ENCODE measurements at regions not wholly inside any gene's neighbourhood (a gene's known extent, or its start where the extent isn't known, plus 50 kb on each side); places are given as distances from the start of the nearest gene placed in this dataset.
"Not testable (repeated sequence)": the region's sequence is repeated elsewhere in the genome, so short reads cannot be mapped to it uniquely, and the experiment has no call there.

- DNase-seq (ENCODE audit: low read depth in 2 of 2) = no peak
Observed at GRCh38 chrX:140164391-140164790, 199.1 kb upstream of the CXorf66 start.

DNA sequence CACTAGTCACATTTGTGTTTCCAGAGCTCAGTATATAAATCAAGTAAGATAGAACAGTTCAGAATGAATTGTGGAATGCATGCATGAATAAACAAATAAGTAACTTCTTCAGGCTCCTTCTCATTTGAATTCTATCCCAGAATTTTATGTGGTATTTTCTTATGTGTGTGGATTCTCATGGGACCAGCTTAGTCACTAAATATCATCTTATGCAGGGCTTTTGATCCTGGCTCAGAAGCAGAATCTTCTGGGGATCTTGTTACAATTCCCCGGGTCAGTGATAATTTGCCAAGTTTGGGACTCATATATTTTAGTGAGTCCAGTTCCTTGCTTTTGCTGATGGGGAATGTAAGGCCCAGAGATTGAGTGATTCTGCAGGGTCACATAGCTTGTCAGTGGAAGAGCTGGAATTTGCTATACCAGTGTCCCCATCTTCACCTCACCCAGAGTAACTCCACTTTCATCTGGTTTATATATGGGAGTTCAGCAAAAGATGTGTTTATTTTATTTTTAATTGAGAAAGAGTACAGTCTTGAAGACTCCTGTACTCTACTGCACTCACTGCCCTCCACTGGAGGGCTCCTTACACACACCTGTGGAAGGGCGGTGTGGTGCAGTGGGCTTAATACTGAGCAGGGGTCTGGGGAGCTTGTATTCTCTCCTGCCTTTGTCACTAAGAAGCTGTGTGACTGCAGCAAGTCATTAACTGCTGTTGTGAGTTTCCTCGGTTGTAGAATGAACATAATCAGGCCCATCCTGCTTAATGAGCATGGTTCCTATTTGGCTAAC is 198.2 kb upstream of the CXorf66 start:
- DNase-seq (ENCODE audit: low read depth in 2 of 2) = no peak

- DNase-seq (ENCODE audit: low read depth in 2 of 2) = no peak
Observed at GRCh38 chrX:140157611-140158010, 192.3 kb upstream of the CXorf66 start.

GRCh38 chrX:140157143-140157542 is 191.8 kb upstream of the CXorf66 start:
- DNase-seq (ENCODE audit: low read depth in 2 of 2) = no peak

GRCh38 chrX:140151316-140151715 is 186.0 kb upstream of the CXorf66 start:
- no peak for DNase-seq (ENCODE audit: low read depth in 2 of 2)

DNA sequence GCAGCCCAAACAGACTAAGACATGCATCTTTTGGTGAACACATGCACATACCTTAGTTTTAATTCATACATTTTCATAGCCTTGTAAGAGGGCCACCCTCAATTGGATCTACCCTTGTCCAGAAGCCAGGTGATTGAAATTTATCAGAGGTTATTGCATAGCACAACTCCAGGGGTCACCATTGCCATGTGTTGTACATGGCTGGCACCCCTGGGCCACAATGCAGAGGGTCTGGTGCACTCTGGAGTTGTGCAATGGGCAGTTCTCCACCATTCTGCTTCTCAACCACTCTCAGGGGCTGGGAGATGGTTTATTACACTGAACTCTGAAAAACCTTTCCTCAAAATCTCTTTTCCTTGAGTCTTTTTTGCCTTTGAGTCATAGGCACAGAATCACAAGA is 184.4 kb upstream of the CXorf66 start:
- DNase-seq (ENCODE audit: low read depth in 2 of 2) = no peak

DNA sequence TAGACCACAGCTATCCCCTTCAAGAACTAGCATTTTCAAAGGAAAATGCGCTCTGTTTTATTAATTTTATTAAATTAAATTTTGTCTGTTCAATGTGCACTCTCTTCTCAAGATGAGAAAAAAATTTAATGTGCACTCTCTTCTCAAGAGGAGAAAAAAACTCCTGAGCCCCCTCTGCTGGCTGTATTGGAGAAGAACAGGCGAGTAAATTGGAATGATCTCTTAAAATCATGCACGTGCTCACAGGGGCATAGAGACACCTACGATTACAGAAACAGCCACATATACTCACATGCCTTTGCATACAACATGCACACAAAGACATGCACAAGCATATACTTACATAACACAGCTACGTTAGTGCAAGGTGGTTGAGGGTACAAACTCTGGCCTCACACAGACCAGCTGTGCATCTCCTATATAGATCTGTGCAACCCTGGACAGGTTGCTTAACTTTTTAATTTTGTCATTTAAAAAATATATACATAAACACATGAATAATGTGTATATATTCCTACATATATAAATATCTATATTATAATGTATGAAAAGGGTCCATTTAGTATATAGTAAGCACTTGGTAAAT is 176.2 kb upstream of the CXorf66 start:
- DNase-seq (ENCODE audit: low read depth in 2 of 2) = no peak

- not testable (repeated sequence) for DNase-seq (ENCODE audit: low read depth in 2 of 2)
Observed at GRCh38 chrX:140138492-140138891, 173.2 kb upstream of the CXorf66 start.

DNA sequence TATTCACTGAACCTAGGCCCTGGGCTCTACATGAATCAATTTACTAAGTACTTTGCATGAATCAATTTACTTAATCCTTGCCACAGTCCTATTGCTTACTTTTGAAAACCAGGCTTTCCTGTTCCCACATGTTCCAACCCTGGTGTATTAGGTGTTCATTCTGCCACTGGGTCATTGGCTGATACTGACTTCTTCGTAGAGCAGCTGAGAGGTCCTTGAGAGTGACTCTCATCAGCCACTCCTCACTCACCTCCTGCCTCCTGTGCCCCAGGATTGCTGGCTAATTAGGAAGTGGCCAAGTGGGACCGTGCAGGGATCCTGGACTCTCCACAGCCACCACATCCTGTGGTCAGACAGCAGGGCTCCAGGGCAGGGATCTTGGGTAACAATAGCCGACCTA is 172.7 kb upstream of the CXorf66 start:
- not testable (repeated sequence) for DNase-seq (ENCODE audit: low read depth in 2 of 2)

DNA sequence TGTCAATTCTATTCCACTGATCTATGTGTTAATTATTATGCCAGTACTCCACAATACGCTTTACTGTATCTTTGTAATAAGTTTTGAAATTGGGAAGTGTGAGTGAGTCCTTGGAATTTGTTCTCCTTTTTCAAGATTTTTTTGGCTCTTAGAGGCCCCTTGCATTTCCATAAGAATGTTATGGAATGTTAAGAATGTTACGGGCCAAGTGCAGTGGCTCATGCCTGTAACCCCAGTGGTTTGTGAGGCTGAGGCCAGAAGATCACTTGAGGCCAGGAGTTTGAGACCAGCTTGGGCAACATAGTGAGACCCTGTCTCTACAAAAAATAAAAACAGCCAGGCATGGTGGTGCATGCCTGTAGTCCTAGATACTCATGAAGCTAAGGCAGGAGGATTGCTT is 167.6 kb upstream of the CXorf66 start:
- DNase-seq (ENCODE audit: low read depth in 2 of 2) = no peak

GRCh38 chrX:140123446-140123845 is 158.1 kb upstream of the CXorf66 start:
- DNase-seq (ENCODE audit: low read depth in 2 of 2) = no peak

- DNase-seq (ENCODE audit: low read depth in 2 of 2) = not testable (repeated sequence)
Observed at GRCh38 chrX:140114059-140114458, 148.7 kb upstream of the CXorf66 start.

DNA sequence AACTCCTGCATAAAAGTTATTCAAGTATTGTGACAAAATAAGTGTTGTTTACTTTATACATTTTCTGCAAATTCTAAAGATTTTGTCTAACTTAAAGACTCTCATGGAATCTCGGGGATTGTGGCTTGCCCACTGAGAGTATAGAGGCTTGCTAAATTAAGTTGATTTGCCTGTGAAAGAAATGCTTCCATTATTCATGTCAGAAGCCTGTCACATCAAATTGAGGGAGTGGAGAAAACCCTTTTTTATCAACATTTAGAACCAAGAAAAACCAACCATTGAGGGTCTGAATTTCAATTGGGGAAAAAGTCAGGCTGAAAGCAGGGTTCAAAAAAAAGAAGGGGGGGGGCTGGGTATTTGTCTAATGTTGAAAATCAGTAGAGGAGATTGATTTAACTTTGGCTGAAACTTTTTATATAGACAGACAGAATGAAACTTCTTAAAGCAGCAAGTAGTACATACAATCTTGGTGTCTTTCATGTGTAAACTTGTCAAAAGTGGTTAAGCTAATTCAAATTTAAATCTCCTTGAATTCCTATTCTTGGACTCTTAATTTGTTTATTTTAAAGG is 144.8 kb upstream of the CXorf66 start:
- no peak for DNase-seq (ENCODE audit: low read depth in 2 of 2)

DNA sequence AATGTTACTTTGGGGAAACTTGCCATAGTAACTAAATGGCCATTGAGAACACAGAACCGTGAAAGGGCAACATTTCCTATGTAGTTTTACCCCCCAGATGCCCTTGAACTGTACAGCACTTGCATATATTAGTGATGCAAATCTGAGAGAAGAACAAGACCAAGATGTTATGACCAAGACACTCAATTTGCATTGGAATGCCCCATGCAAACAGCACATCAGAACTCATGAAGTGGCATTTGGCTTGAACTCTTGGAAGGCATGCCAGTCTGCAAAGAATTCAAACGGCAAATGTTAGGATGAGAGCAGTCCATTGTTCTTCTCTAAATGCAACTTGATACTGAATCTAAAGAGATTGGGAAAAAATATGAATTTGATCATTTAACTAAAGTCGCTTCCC is 139.4 kb upstream of the CXorf66 start:
- no peak for DNase-seq (ENCODE audit: low read depth in 2 of 2)

DNA sequence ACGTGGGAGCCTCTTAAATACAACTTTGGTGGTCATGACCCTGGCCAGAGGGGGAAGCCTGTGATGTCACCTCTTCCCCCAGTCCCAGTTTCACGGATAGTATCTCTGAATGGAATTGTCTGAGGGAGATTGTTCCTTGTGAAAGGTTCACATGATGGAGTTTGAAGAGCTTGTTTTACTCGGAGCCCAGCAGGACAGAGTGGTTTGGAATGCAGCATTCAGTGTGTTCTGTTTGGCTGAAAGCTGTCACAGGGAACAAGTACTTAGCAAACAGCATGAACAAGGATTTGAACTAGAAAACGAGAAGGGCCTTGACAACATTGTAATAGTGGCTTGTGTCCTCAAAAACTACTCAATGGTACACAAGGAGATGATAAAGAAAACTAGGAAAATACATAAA is 133.9 kb upstream of the CXorf66 start:
- no peak for DNase-seq (ENCODE audit: low read depth in 2 of 2)

DNA sequence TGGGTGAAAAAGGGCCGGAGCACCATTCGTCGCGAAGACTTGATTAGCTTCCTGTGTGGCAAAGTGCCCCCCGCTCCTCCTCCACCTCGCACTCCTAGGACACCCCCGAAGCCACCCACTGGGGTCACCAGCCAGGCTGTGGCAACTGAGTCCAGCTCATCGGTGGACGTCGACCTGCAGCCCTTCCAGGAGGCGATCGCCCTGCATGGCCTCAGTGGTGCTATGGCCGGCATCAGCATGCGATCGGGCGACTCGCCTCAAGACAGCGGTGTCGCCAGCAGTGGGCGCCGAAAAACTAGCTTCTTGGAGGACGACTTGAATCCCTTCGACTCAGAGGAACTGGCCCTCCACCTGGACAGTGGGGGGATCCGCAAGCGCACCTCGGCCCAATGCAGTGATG is 126.8 kb upstream of the CXorf66 start:
- DNase-seq (ENCODE audit: low read depth in 2 of 2) = no peak

DNA sequence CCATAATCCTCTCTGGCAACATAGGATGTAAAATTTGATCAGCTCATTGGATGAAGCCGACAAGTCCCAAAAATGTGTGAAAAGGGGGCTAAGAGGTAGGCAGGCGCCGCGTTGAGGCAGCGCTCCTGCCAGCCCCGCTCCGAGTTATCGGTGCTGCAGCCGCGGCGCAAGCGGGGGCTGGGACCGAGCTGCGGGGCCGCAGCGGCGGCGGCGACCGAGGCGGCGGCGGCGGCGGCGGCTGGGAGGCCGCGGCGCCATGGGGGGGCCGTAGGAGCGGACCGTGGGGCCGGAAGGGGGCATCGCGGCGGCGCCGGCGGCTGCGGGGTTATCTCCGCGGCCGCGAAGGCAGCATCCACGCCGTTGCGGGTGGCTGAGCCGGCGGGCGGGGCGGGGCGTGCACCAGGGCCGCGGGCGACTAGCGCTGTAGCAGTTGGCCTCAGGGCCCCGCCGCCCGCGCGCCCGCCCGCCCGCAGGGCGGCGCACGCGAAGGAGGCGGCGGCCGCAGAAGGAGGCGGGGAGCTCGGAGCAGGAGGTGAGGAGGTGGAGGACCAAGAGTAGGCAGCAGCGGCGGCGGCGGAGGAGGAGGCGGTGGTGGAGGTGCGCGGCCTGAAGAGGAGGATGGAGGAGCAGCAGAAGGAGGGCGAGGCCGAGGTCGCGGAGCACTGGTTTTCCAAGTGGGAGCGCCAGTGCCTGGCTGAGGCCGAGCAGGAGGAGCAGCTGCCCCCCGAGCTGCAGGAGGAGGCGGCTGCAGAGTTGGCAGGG is 126.0 kb upstream of the CXorf66 start:
- DNase-seq (ENCODE audit: low read depth in 2 of 2) = no peak

DNA sequence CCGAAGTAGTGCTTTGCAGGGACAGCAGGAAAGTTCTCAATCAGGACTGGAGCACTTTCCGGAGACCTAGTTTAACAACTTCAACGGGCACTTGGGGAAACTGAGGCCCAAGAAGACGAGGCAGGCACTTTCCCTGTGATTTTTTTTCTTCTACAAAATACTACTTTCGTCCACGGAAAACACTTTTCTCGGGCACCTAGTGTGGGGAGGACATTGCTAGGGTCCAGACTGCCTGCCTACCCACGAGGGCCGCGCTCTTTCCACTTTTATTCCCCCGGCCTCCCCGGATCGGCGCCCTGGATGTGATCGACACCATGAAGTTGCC is 125.4 kb upstream of the CXorf66 start:
- DNase-seq (ENCODE audit: low read depth in 2 of 2) = no peak

GRCh38 chrX:140088438-140088837 is 123.1 kb upstream of the CXorf66 start:
- DNase-seq (ENCODE audit: low read depth in 2 of 2) = no peak

GRCh38 chrX:140087875-140088274 is 122.6 kb upstream of the CXorf66 start:
- DNase-seq (ENCODE audit: low read depth in 2 of 2) = no peak

GRCh38 chrX:140086691-140087090 is 121.4 kb upstream of the CXorf66 start:
- no peak for DNase-seq (ENCODE audit: low read depth in 2 of 2)

DNA sequence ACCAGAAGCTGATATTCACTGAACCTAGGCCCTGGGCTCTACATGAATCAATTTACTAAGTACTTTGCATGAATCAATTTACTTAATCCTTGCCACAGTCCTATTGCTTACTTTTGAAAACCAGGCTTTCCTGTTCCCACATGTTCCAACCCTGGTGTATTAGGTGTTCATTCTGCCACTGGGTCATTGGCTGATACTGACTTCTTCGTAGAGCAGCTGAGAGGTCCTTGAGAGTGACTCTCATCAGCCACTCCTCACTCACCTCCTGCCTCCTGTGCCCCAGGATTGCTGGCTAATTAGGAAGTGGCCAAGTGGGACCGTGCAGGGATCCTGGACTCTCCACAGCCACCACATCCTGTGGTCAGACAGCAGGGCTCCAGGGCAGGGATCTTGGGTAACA is 109.5 kb upstream of the CXorf66 start:
- DNase-seq (ENCODE audit: low read depth in 2 of 2) = not testable (repeated sequence)

DNA sequence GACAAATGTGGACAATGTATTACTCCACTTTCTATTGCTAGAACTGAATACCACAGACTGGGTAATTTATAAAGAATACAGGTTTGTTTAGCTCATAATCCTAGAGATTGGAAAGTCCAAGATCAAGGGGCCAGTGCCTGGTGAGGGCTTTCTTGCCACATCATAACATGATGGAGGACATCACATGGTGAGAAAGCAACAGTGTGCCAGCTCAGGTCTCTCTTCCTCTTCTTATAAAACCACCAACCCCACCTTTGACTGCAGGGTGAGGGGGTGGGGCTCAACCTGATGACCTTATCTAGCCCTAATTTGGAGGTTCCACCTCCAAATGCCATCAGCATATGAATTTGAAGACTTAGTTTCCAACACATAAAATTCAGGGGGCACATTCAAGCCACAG is 105.7 kb upstream of the CXorf66 start:
- no peak for DNase-seq (ENCODE audit: low read depth in 2 of 2)

All from stimulated activated CD8-positive, alpha-beta memory T cell treated with anti-CD3 and anti-CD28 coated beads, Interleukin-15, amount 100 ng/mL, for 4 hours (primary cell).